ENCODE measurements at regions not wholly inside any gene's neighbourhood (a gene's known extent, or its start where the extent isn't known, plus 50 kb on each side); places are given as distances from the start of the nearest gene placed in this dataset.

GRCh38 chr10:124264271-124264670 lies 154.5 kb downstream of the OAT start:
- DNase-seq (ENCODE audit: low read depth), result no peak

GRCh38 chr10:124263726-124264125 lies 155.0 kb downstream of the OAT start:
- no peak for DNase-seq (ENCODE audit: low read depth)

GRCh38 chr10:124262971-124263370 lies 155.8 kb downstream of the OAT start:
- DNase-seq (ENCODE audit: low read depth), result no peak

- no peak for DNase-seq (ENCODE audit: low read depth)
Measured at GRCh38 chr10:124262234-124262865, 156.4 kb downstream of the OAT start.

GRCh38 chr10:124259139-124259825 lies 159.4 kb downstream of the OAT start:
- DNase-seq (ENCODE audit: low read depth), result no peak

- no peak for DNase-seq (ENCODE audit: low read depth)
Measured at GRCh38 chr10:124257781-124258180, 160.9 kb downstream of the OAT start.

GRCh38 chr10:124256151-124256550 lies 162.6 kb downstream of the OAT start:
- DNase-seq (ENCODE audit: low read depth), result no peak

GRCh38 chr10:124255556-124255955 lies 162.2 kb upstream of the CHST15 start:
- no peak for DNase-seq (ENCODE audit: low read depth)

GRCh38 chr10:124254490-124254889 lies 161.1 kb upstream of the CHST15 start:
- DNase-seq (ENCODE audit: low read depth), result no peak

GRCh38 chr10:124253006-124253405 lies 159.6 kb upstream of the CHST15 start:
- DNase-seq (ENCODE audit: low read depth), result no peak

GRCh38 chr10:124252097-124252715 lies 158.8 kb upstream of the CHST15 start:
- DNase-seq (ENCODE audit: low read depth), result no peak

GRCh38 chr10:124251317-124252065 lies 158.1 kb upstream of the CHST15 start:
- DNase-seq (ENCODE audit: low read depth), result no peak

GRCh38 chr10:124250506-124250905 lies 157.1 kb upstream of the CHST15 start:
- no peak for DNase-seq (ENCODE audit: low read depth)

- DNase-seq (ENCODE audit: low read depth), result no peak
Measured at GRCh38 chr10:124249812-124250432, 156.5 kb upstream of the CHST15 start.

GRCh38 chr10:124249196-124249595 lies 155.8 kb upstream of the CHST15 start:
- DNase-seq (ENCODE audit: low read depth), result no peak

GRCh38 chr10:124248056-124249045 lies 155.0 kb upstream of the CHST15 start:
- no peak for DNase-seq (ENCODE audit: low read depth)

- no peak for DNase-seq (ENCODE audit: low read depth)
Measured at GRCh38 chr10:124245806-124246440, 152.5 kb upstream of the CHST15 start.

- DNase-seq (ENCODE audit: low read depth), result no peak
Measured at GRCh38 chr10:124245191-124245590, 151.8 kb upstream of the CHST15 start.

GRCh38 chr10:124244256-124244877 lies 151.0 kb upstream of the CHST15 start:
- no peak for DNase-seq (ENCODE audit: low read depth)

- DNase-seq (ENCODE audit: low read depth), result no peak
Measured at GRCh38 chr10:124243702-124244121, 150.3 kb upstream of the CHST15 start.
